Lung (tissue), 11 donors: ENCODE measurements at regions not wholly inside any gene's neighbourhood (a gene's known extent, or its start where the extent isn't known, plus 50 kb on each side); places are given as distances from the start of the nearest gene placed in this dataset.

ENCODE experiments used
- ATAC-seq: fragments of 200-7000 bp; cut with Tn5 transposase; one replicate; pipeline ENCODE4 v1.9.1; 2020; ENCODE audit warnings: moderate number of reproducible peaks; ENCODE audit not compliant: insufficient read depth, low FRiP score
- DNase-seq, 3 donors: peaks; one replicate each; pipeline ENCODE4 v3.0.0-alpha.2; 2013 to 2017
- H3K27ac ChIP-seq, 2 donors: one replicate each; pipeline ENCODE4 v1.5.1; 2013; ENCODE audit warnings: mild to moderate bottlenecking in 2 of 2, moderate library complexity in 2 of 2, control low read depth in 1 of 2, inconsistent platforms in 1 of 2, low read depth in 1 of 2, low read length in 1 of 2
- H3K27me3 ChIP-seq, 3 donors: one replicate each; pipeline ENCODE4 v1.5.1; 2013; ENCODE audit warnings: low read length in 2 of 3; ENCODE audit not compliant: control insufficient read depth in 3 of 3, insufficient read depth in 3 of 3
- H3K36me3 ChIP-seq, 4 donors: one replicate each; pipeline ENCODE4 v1.5.1; 2013; ENCODE audit warnings: low read length in 4 of 4, mild to moderate bottlenecking in 1 of 4, moderate library complexity in 1 of 4; ENCODE audit not compliant: control insufficient read depth in 4 of 4, insufficient read depth in 4 of 4
- H3K4me1 ChIP-seq, 5 donors: one replicate each; pipeline ENCODE4 v1.5.1; 2013; ENCODE audit warnings: low read length in 5 of 5, mild to moderate bottlenecking in 2 of 5, moderate library complexity in 1 of 5; ENCODE audit not compliant: control insufficient read depth in 5 of 5, insufficient read depth in 5 of 5
- H3K4me3 ChIP-seq: one replicate; pipeline ENCODE4 v1.5.1; 2013; ENCODE audit warnings: mild to moderate bottlenecking, control low read depth, moderate library complexity
- H3K9ac ChIP-seq, 2 donors: one replicate each; pipeline ENCODE4 v1.5.1; 2013; ENCODE audit warnings: low read length in 2 of 2, control low read depth in 1 of 2; ENCODE audit not compliant: insufficient read depth in 1 of 2
- H3K9me3 ChIP-seq, 4 donors: one replicate each; pipeline ENCODE4 v1.5.1; 2013; ENCODE audit warnings: low read length in 3 of 4, mild to moderate bottlenecking in 1 of 4, moderate library complexity in 1 of 4; ENCODE audit not compliant: control insufficient read depth in 4 of 4, insufficient read depth in 3 of 4
- WGBS, 2 donors: extraction: QIAGEN DNeasy Blood & Tissue Kit; methylation state at CpG; one replicate each; pipeline ENCODE4 v1.1.7; 2013; 5-methylcytosine and 5-hydroxymethylcytosine counted together
- TF ChIP-seq, protein P1 (sequence below): IDR thresholded peaks from 2 replicates; pipeline ENCODE4 v1.5.1; 2012; ENCODE audit warnings: mild to moderate bottlenecking; ENCODE audit errors: control extremely low read depth, extremely low read depth
- donor health status: control.
- donor health status: control.
- donor health status: Bipolar disorder and iron deficiency.
- donor health status: healthy.
- donor health status: DM: yes; HTN: yes; CAD: no.

DNA sequence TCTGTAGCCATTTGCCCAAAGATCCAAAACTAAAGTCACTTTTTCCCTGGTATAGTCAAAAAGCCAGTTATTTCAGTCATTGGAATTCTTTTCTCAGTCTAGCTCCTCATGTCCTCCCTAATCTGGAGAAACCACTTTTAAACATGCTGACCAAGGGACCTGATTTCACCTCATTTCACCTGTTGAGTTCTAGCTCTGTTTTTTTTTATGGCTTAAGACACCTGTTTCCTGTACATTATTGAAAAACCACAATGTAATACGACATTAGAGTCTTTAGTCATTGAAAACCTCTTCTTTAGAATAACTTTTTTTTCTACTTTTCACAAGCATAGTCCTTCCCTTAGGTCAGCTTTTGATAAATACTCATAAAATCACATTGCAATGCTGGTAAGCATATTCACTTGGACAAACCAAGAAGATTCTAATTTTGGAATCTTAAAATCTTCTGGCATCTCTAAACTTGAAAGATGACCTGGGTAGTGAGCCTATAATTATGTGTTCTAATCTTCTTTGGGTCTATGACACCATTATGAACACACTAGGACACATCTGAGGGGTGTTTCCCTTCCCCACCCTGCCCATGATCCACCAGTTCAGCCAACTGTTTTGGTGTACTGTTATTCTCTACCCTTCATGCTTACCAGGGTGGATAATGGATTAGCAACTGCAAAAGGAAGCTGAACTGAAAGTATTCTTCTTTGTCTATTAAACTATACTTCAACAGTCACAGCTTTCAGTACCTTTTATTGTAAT, 103.5 kb upstream of the FXR1 start:
- DNase-seq = no peak
- no peak overlapping the region for H3K27ac ChIP-seq
- no peaks in the 10 kb centered on the region for H3K27me3 ChIP-seq
- H3K4me1 ChIP-seq = peaks cover 0 to 3% (median 0%) of the 10 kb centered on the region in 5 donors
- ATAC-seq = no peak
- H3K9me3 ChIP-seq = no peaks in the 10 kb centered on the region
- TF ChIP-seq, protein P1, sequence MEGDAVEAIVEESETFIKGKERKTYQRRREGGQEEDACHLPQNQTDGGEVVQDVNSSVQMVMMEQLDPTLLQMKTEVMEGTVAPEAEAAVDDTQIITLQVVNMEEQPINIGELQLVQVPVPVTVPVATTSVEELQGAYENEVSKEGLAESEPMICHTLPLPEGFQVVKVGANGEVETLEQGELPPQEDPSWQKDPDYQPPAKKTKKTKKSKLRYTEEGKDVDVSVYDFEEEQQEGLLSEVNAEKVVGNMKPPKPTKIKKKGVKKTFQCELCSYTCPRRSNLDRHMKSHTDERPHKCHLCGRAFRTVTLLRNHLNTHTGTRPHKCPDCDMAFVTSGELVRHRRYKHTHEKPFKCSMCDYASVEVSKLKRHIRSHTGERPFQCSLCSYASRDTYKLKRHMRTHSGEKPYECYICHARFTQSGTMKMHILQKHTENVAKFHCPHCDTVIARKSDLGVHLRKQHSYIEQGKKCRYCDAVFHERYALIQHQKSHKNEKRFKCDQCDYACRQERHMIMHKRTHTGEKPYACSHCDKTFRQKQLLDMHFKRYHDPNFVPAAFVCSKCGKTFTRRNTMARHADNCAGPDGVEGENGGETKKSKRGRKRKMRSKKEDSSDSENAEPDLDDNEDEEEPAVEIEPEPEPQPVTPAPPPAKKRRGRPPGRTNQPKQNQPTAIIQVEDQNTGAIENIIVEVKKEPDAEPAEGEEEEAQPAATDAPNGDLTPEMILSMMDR = no peak
- no peak overlapping the region for H3K4me3 ChIP-seq
- H3K9ac ChIP-seq = no peak overlapping the region
- H3K36me3 ChIP-seq = no peaks in the 10 kb centered on the region
- WGBS, 2 donors = 23 to 32% methylated on average over 1 of the region's 1 CpG

DNA sequence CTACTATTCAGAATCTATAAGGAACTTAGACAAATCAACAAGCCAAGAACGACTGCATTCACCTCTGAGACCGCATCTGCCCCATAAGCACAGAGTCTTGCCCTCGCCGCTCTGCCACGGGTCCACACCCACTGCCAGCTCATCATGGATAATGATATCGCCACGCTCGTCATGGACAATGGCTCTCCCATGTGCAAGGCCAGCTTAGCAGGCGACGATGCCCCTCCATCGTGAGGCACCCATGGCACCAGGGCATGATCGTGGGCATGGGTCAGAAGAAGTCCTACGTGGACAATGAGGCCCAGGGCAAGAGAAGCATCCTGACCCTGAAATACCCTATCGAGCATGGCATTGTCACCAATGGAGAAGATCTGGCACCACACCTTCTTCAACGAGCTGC, 92.1 kb upstream of the FXR1 start:
- Histone ChIP-seq H3K9ac (no peak overlapping the region), H3K4me3 (no peak overlapping the region), H3K36me3 (no peaks in the 10 kb centered on the region), H3K27me3 (no peaks in the 10 kb centered on the region), H3K4me1 (no peaks in the 10 kb centered on the region), H3K9me3 (no peaks in the 10 kb centered on the region), H3K27ac (no peak overlapping the region)
- TF ChIP-seq, protein P1 = no peak
- no peak for ATAC-seq
- whole genome bisulfite sequencing, 2 donors = 93 to 97% methylated on average over 15 of the region's 15 CpGs
- no peak for DNase-seq

- Histone ChIP-seq H3K27ac (no peak overlapping the region), H3K4me1 (no peaks in the 10 kb centered on the region), H3K9me3 (peaks cover 0 to 6% (median 0%) of the 10 kb centered on the region in 4 donors), H3K27me3 (no peaks in the 10 kb centered on the region), H3K36me3 (no peaks in the 10 kb centered on the region), H3K9ac (no peak overlapping the region), H3K4me3 (no peak overlapping the region)
- no peak for DNase-seq
- 81 to 86% methylated on average over 2 of the region's 2 CpGs for WGBS, 2 donors
- no peak for ATAC-seq
- TF ChIP-seq, protein P1 = no peak
Observed at GRCh38 chr3:180825964-180826363, 86.5 kb upstream of the FXR1 start.

- ATAC-seq (no peak), DNase-seq (no peak)
- no peaks in the 10 kb centered on the region for H3K4me1 ChIP-seq
- H3K36me3 ChIP-seq = no peaks in the 10 kb centered on the region
- TF ChIP-seq, protein P1 = no peak
- H3K9ac ChIP-seq = no peak overlapping the region
- 78 to 80% methylated on average over 3 of the region's 3 CpGs for WGBS, 2 donors
- H3K4me3 ChIP-seq = no peak overlapping the region
- H3K9me3 ChIP-seq = peaks cover 0 to 6% (median 0%) of the 10 kb centered on the region in 4 donors
- H3K27ac ChIP-seq = no peak overlapping the region
- no peaks in the 10 kb centered on the region for H3K27me3 ChIP-seq
Observed at GRCh38 chr3:180827171-180827570, 85.3 kb upstream of the FXR1 start.
